GM18951 (cell line): ENCODE measurements at regions not wholly inside any gene's neighbourhood (a gene's known extent, or its start where the extent isn't known, plus 50 kb on each side); places are given as distances from the start of the nearest gene placed in this dataset.

Experiments used
- POLR2A ChIP-seq: IDR thresholded peaks from 4 replicates; pipeline ENCODE4 v1.6.1; 2011; ENCODE audit warnings: mild to moderate bottlenecking; ENCODE audit not compliant: insufficient read length, insufficient read depth; ENCODE audit errors: extremely low read depth
- in situ Hi-C: fragments of 300-500 bp; cut with MboI; formaldehyde crosslinking; loops from one replicate; pipeline ENCODE4 v1.12.0; 2022; ENCODE audit warnings: low sequenced_read_pairs, mixed read lengths, inconsistent platforms; ENCODE audit not compliant: unreplicated experiment

DNA sequence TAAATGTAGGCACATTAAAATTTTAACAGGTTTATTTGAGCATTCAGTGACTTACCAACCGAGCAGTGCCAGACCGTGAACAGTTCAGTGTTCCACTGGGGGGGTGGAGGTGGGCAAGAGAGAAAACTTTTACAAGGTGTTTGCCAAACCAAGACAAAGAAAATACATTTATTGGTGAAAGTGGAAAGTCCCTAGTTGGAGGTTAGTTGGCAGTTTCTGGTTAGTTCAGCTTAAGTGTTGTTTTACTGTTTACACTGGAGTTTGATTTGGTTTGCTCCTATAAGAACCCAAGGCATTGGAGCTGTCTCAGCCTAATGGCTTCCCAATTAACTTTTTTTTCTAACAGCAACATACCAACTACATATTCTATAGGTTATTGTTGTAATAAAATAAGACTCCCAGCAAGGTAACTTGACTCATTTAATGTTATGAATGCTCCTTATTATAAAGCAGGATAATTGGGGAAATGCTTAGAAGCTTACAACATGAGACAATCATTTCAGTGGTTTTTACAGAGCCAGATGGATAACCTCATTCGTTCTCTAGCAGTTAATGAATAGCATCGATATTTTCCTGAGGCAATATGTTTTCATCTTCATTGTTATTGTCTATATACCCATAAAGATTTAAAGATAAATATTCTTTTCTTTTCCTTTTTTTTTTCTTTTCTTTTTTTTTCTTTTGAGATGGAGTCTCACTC is 115.8 kb downstream of the ETNK1 start:
- in situ Hi-C loops: no loop called here
- no peak for TF ChIP-seq POLR2A

GRCh38 chr12:22743700-22744099 is 118.7 kb downstream of the ETNK1 start:
- in situ Hi-C loops: no loop called here

DNA sequence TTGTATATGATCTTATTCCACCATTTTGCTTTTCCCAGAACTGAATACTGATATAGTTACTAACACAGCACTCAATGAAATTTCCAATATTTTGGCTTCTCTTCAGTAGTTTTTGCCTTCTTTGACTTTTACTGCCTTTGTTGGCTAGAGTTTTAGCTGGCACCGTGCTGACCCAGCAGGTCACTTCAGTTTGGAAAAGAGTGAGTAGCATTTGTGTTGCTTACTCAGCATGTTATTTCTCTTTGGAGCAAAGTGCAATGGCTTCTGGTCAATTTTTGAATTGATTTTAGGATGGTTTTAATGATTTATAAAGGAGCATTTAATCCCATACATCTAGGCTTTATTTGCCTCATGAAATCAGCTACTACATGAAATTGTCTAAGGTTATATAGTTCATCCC is 119.2 kb downstream of the ETNK1 start:
- in situ Hi-C loops: no loop called here
- no peak for TF ChIP-seq POLR2A

More at GRCh38 chr12:22743700-22744099, 118.7 kb downstream of the ETNK1 start:
- TF ChIP-seq POLR2A: no peak

GRCh38 chr12:22746720-22747119 is 121.7 kb downstream of the ETNK1 start:
- no peak for TF ChIP-seq POLR2A
- in situ Hi-C loops: no loop called here

GRCh38 chr12:22755629-22756028 is 130.7 kb downstream of the ETNK1 start:
- in situ Hi-C loops: no loop called here
- TF ChIP-seq POLR2A: no peak

- TF ChIP-seq POLR2A: no peak
- in situ Hi-C loops: no loop called here
Measured at GRCh38 chr12:22759769-22760674, 135.1 kb downstream of the ETNK1 start.

- TF ChIP-seq POLR2A: no peak
- in situ Hi-C loops: no loop called here
Measured at GRCh38 chr12:22765421-22766130, 140.6 kb downstream of the ETNK1 start.

GRCh38 chr12:22766911-22767420 is 142.0 kb downstream of the ETNK1 start:
- TF ChIP-seq POLR2A: no peak

GRCh38 chr12:22781339-22781738 is 156.4 kb downstream of the ETNK1 start:
- no peak for TF ChIP-seq POLR2A
- in situ Hi-C loops: no loop called here

More at GRCh38 chr12:22766911-22767420, 142.0 kb downstream of the ETNK1 start:
- in situ Hi-C loops: no loop called here

GRCh38 chr12:22787557-22787956 is 162.6 kb downstream of the ETNK1 start:
- in situ Hi-C loops: no loop called here
- no peak for TF ChIP-seq POLR2A

DNA sequence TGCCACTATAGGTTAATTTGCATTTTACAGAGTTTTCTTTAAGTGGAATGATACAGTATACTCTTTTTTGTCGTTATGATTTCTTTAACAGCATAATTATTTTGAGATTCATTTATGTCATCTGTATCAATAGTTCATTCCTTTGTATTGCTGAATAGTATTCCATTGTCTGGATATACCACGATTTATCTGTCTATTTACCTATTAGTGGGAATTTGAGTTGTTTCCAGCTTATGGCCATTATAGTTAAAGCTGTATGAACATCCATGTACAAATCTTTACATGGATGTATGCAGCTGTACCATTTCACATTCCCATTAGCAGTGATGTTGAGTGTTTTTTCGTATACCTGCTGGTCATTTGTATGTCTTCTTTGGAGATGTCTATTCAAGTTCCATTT is 163.9 kb downstream of the ETNK1 start:
- in situ Hi-C loops: no loop called here
- no peak for TF ChIP-seq POLR2A

DNA sequence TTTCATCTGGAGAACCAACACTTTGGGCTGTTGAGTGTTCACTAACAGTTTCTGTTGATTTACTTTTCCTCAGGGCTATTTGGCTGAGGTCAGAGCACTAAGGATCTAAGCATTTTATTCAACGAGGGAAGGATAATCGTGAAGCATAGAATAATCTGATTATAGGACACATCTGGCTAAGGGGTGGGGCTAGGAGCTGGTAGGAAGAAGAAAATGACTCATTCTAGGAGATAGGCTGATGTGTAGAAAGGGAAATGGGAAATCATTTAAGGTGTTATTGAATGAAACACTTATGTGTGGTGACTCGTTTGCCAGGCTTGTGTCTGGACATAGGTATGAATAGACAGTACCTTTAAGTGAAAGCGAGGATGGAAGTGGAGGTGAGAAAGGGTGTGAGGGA is 167.2 kb downstream of the ETNK1 start:
- in situ Hi-C loops: no loop called here
- TF ChIP-seq POLR2A: no peak

- in situ Hi-C loops: no loop called here
- TF ChIP-seq POLR2A: no peak
Measured at GRCh38 chr12:22794017-22794416, 169.0 kb downstream of the ETNK1 start.

- in situ Hi-C loops: no loop called here
- no peak for TF ChIP-seq POLR2A
Measured at GRCh38 chr12:22796941-22797630, 172.1 kb downstream of the ETNK1 start.
